ENCODE measurements at regions not wholly inside any gene's neighbourhood (a gene's known extent, or its start where the extent isn't known, plus 50 kb on each side); places are given as distances from the start of the nearest gene placed in this dataset.

- no peak for DNase-seq (ENCODE audit: low read depth)
These were observed 269.7 kb downstream of the LMO4 start for GRCh38 chr1:87598429-87598828.

GRCh38 chr1:87599569-87599968, 270.9 kb downstream of the LMO4 start:
- Mint-ChIP-seq H3K27ac (ENCODE audit: unreplicated experiment) (no peak overlapping the region), H3K4me3 (ENCODE audit: unreplicated experiment) (no peak overlapping the region), H3K4me1 (ENCODE audit: low read depth, unreplicated experiment) (peaks cover 6% of the 10 kb centered on the region), H3K36me3 (ENCODE audit: low read depth, unreplicated experiment) (no peaks in the 10 kb centered on the region), H3K27me3 (ENCODE audit: low read depth, unreplicated experiment) (no peaks in the 10 kb centered on the region), H3K9me3 (ENCODE audit: unreplicated experiment) (no peaks in the 10 kb centered on the region)
- FAIRE-seq (no peak), DNase-seq (ENCODE audit: low read depth) (no peak)
- no peaks in the 10 kb centered on the region for H3K27me3 ChIP-seq (ENCODE audit: insufficient read depth, low read length)
- H3K36me3 ChIP-seq (ENCODE audit: insufficient read depth, low read length), result no peaks in the 10 kb centered on the region
- no peaks in the 10 kb centered on the region for H4K20me1 ChIP-seq (ENCODE audit: insufficient read depth, low read length)
- no peak overlapping the region for H3K4me2 ChIP-seq (ENCODE audit: low read length)
- no peaks in the 10 kb centered on the region for H3K4me1 ChIP-seq (ENCODE audit: insufficient read depth, low read length)
- TF ChIP-seq EZH2 (IDR thresholded peaks at IDR 0.05; ENCODE audit: insufficient read depth, low read length), result no peak
- TF ChIP-seq, protein P1, sequence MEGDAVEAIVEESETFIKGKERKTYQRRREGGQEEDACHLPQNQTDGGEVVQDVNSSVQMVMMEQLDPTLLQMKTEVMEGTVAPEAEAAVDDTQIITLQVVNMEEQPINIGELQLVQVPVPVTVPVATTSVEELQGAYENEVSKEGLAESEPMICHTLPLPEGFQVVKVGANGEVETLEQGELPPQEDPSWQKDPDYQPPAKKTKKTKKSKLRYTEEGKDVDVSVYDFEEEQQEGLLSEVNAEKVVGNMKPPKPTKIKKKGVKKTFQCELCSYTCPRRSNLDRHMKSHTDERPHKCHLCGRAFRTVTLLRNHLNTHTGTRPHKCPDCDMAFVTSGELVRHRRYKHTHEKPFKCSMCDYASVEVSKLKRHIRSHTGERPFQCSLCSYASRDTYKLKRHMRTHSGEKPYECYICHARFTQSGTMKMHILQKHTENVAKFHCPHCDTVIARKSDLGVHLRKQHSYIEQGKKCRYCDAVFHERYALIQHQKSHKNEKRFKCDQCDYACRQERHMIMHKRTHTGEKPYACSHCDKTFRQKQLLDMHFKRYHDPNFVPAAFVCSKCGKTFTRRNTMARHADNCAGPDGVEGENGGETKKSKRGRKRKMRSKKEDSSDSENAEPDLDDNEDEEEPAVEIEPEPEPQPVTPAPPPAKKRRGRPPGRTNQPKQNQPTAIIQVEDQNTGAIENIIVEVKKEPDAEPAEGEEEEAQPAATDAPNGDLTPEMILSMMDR (IDR thresholded peaks at IDR 0.05; ENCODE audit: insufficient read depth, low read depth, low read length), result no peak
- H3K27ac ChIP-seq (ENCODE audit: low read depth, low read length), result no peak overlapping the region
- no peaks in the 10 kb centered on the region for H3K79me2 ChIP-seq (ENCODE audit: insufficient read depth, low read length)
- H3K9ac ChIP-seq (ENCODE audit: low read length), result no peak overlapping the region
- H3K4me3 ChIP-seq (ENCODE audit: insufficient read depth, low read depth, low read length), result no peak overlapping the region
- H2AFZ ChIP-seq (ENCODE audit: low read depth, low read length), result no peak overlapping the region
- H3K9me3 ChIP-seq (ENCODE audit: insufficient read depth, low read depth, low read length), result no peaks in the 10 kb centered on the region

More at GRCh38 chr1:87598429-87598828, 269.7 kb downstream of the LMO4 start:
- no peak for TF ChIP-seq EZH2 (IDR thresholded peaks at IDR 0.05; ENCODE audit: insufficient read depth, low read length)
- TF ChIP-seq, protein P1 (IDR thresholded peaks at IDR 0.05; ENCODE audit: insufficient read depth, low read depth, low read length), result no peak
- H3K27me3 Mint-ChIP-seq (ENCODE audit: low read depth, unreplicated experiment), result no peaks in the 10 kb centered on the region
- Histone ChIP-seq H3K9ac (ENCODE audit: low read length) (no peak overlapping the region), H3K9me3 (ENCODE audit: insufficient read depth, low read depth, low read length) (no peaks in the 10 kb centered on the region), H3K36me3 (ENCODE audit: insufficient read depth, low read length) (no peaks in the 10 kb centered on the region), H3K27me3 (ENCODE audit: insufficient read depth, low read length) (no peaks in the 10 kb centered on the region), H3K79me2 (ENCODE audit: insufficient read depth, low read length) (no peaks in the 10 kb centered on the region), H3K4me3 (ENCODE audit: insufficient read depth, low read depth, low read length) (no peak overlapping the region), H3K27ac (ENCODE audit: low read depth, low read length) (no peak overlapping the region), H4K20me1 (ENCODE audit: insufficient read depth, low read length) (no peaks in the 10 kb centered on the region), H3K4me1 (ENCODE audit: insufficient read depth, low read length) (no peaks in the 10 kb centered on the region), H3K4me2 (ENCODE audit: low read length) (no peak overlapping the region), H2AFZ (ENCODE audit: low read depth, low read length) (no peak overlapping the region)
- H3K4me1 Mint-ChIP-seq (ENCODE audit: low read depth, unreplicated experiment), result peaks cover 6% of the 10 kb centered on the region
- no peaks in the 10 kb centered on the region for H3K9me3 Mint-ChIP-seq (ENCODE audit: unreplicated experiment)
- no peak for FAIRE-seq
- no peaks in the 10 kb centered on the region for H3K36me3 Mint-ChIP-seq (ENCODE audit: low read depth, unreplicated experiment)
- H3K4me3 Mint-ChIP-seq (ENCODE audit: unreplicated experiment), result no peak overlapping the region
- H3K27ac Mint-ChIP-seq (ENCODE audit: unreplicated experiment), result no peak overlapping the region

DNA sequence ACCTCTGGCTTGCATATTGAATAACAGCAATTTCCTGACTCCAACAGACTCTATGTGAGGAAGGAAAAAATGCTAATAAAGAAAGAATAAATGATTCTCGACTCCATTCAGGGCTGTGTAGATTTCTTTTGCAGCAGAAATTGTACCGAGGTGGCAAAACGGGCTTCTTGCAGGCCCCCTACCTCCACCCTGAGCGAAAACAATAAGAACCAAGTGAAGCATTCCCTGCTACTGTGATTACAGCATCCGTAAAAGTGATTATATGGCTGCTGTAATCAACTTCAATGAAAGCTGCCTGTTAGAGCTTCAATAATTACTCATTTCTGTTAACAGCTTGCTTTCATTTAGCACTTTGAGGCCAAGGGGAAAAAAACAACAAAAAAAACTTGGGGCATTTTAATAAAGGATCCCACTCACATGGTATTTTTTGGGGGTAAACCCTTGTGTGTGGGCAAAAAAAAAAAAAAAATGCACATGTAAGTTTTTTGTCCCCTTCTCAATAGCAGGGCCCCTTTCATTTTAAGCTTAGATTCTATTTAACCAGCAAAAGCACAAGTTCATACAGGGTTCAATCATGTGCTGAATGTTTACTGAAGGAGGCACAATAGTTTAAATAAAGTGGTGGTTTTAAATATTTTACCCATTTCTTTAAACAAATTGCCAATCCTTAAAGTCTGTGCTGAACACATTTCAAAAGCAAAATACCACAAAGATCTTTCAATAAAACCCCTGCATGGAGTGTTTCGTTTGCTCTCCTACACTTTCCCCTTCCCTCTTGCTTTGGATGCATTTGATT, 271.6 kb downstream of the LMO4 start:
- H3K4me1 Mint-ChIP-seq (ENCODE audit: low read depth, unreplicated experiment), result peaks cover 6% of the 10 kb centered on the region
- no peak for TF ChIP-seq EZH2 (IDR thresholded peaks at IDR 0.05; ENCODE audit: insufficient read depth, low read length)
- TF ChIP-seq, protein P1 (IDR thresholded peaks at IDR 0.05; ENCODE audit: insufficient read depth, low read depth, low read length), result no peak
- Histone ChIP-seq H3K4me2 (ENCODE audit: low read length) (no peak overlapping the region), H3K79me2 (ENCODE audit: insufficient read depth, low read length) (no peaks in the 10 kb centered on the region), H3K4me3 (ENCODE audit: insufficient read depth, low read depth, low read length) (no peak overlapping the region), H4K20me1 (ENCODE audit: insufficient read depth, low read length) (no peaks in the 10 kb centered on the region), H3K27me3 (ENCODE audit: insufficient read depth, low read length) (no peaks in the 10 kb centered on the region), H3K9me3 (ENCODE audit: insufficient read depth, low read depth, low read length) (no peaks in the 10 kb centered on the region), H2AFZ (ENCODE audit: low read depth, low read length) (no peak overlapping the region), H3K9ac (ENCODE audit: low read length) (no peak overlapping the region), H3K4me1 (ENCODE audit: insufficient read depth, low read length) (no peaks in the 10 kb centered on the region), H3K27ac (ENCODE audit: low read depth, low read length) (no peak overlapping the region), H3K36me3 (ENCODE audit: insufficient read depth, low read length) (no peaks in the 10 kb centered on the region)
- H3K27ac Mint-ChIP-seq (ENCODE audit: unreplicated experiment), result no peak overlapping the region
- no peaks in the 10 kb centered on the region for H3K9me3 Mint-ChIP-seq (ENCODE audit: unreplicated experiment)
- DNase-seq (ENCODE audit: low read depth) (no peak), FAIRE-seq (no peak)
- H3K36me3 Mint-ChIP-seq (ENCODE audit: low read depth, unreplicated experiment), result no peaks in the 10 kb centered on the region
- H3K27me3 Mint-ChIP-seq (ENCODE audit: low read depth, unreplicated experiment), result no peaks in the 10 kb centered on the region
- no peak overlapping the region for H3K4me3 Mint-ChIP-seq (ENCODE audit: unreplicated experiment)
